Adrenal gland (tissue), 9 donors: ENCODE measurements at regions not wholly inside any gene's neighbourhood (a gene's known extent, or its start where the extent isn't known, plus 50 kb on each side); places are given as distances from the start of the nearest gene placed in this dataset.
"Not testable (repeated sequence)": the region's sequence is repeated elsewhere in the genome, so short reads cannot be mapped to it uniquely, and the experiment has no call there.

Source experiments
- DNase-seq, 7 donors: peaks; one replicate each; pipeline ENCODE4 v3.0.0-alpha.2; 2019 to 2020
- H3K27ac ChIP-seq, 5 donors: fragments of 200-600 bp; sonication (generic) in 4 of 5; 1 replicate in 3 of 5; 2 replicates in 2 of 5; pipeline versions ENCODE4 v1.5.1 to v1.8.0; 2016 to 2020; ENCODE audit warnings: mild to moderate bottlenecking in 1 of 5
- H3K27me3 ChIP-seq: fragments of 200-600 bp; 2 replicates; pipeline ENCODE4 v1.8.0; 2021
- H3K36me3 ChIP-seq, 2 donors: fragments of 200-600 bp; replicated peaks in 1 of 2; 1 replicate in 1 of 2; 2 replicates in 1 of 2; pipeline versions ENCODE4 v1.5.1 to v1.8.0; 2018 to 2022
- H3K4me1 ChIP-seq, 2 donors: fragments of 200-600 bp; replicated peaks in 1 of 2; 1 replicate in 1 of 2; 2 replicates in 1 of 2; pipeline versions ENCODE4 v1.5.1 to v1.8.0; 2018 to 2021
- H3K4me3 ChIP-seq, 4 donors: fragments of 200-600 bp; sonication (generic) in 3 of 4; one replicate each; pipeline ENCODE4 v1.5.1; 2016 to 2018
- H3K9me3 ChIP-seq, 3 donors: fragments of 200-600 bp; sonication (generic) in 1 of 3; replicated peaks in 1 of 3; 1 replicate in 2 of 3; 2 replicates in 1 of 3; pipeline versions ENCODE4 v1.5.1 to v1.8.0; 2016 to 2021
- CTCF ChIP-seq, 6 experiments: fragments of 450-650 bp in 4 of 6; fragments of 200-600 bp in 2 of 6; sonication (generic) in 1 of 6; IDR thresholded peaks; 1 replicate in 5 of 6; 2 replicates in 1 of 6; pipeline versions ENCODE4 v1.5.1 to v1.8.0; 2016 to 2021; ENCODE audit warnings: antibody characterized with exemption in 6 of 6, mild to moderate bottlenecking in 2 of 6, moderate library complexity in 1 of 6
- POLR2A ChIP-seq, 2 donors: fragments of 450-650 bp; IDR thresholded peaks; one replicate each; pipeline ENCODE4 v1.6.1; 2017; ENCODE audit warnings: antibody characterized with exemption in 2 of 2, mild to moderate bottlenecking in 2 of 2, moderate library complexity in 1 of 2
- WGBS, 4 donors: extraction: QIAGEN DNeasy Blood & Tissue Kit in 2 of 4; methylation state at CpG; one replicate each; pipeline versions ENCODE4 v1.1.5 to v1.1.7; 2013 to 2017; 5-methylcytosine and 5-hydroxymethylcytosine counted together
- intact Hi-C, 2 donors: fragments of 100-400 bp; cut with DNase I; formaldehyde crosslinking; loops; one replicate each; pipeline versions ENCODE4 v1.14.1 to v1.15.0; 2022 to 2023
- donor health status: healthy with polysubstance abuse.
- donor health status: Bipolar disorder and iron deficiency.
- donor health status: DM: yes; HTN: yes; CAD: no.
- donor health status: DM: no; HTN: no; CAD: no.
- donor health status: DM: no; HTN: no; CAD: no.

GRCh38 chr15:20144333-20145036 is 397.1 kb downstream of the GOLGA6L6 start:
- H3K27me3 ChIP-seq, H3K27ac ChIP-seq, H3K9me3 ChIP-seq, H3K4me3 ChIP-seq, H3K4me1 ChIP-seq, DNase-seq, H3K36me3 ChIP-seq, intact Hi-C loops: not testable (repeated sequence)
- 91 to 100% (median 94%) methylated on average over 1 to 10 of the region's 14 CpGs; no CpG with 5 or more reads in 1 of the 4 donors for WGBS, 4 donors

GRCh38 chr15:20142906-20143305 is 398.7 kb downstream of the GOLGA6L6 start:
- H3K4me1 ChIP-seq, H3K4me3 ChIP-seq, H3K9me3 ChIP-seq, H3K36me3 ChIP-seq, H3K27me3 ChIP-seq, intact Hi-C loops, DNase-seq, H3K27ac ChIP-seq: not testable (repeated sequence)
- WGBS, 4 donors, result 43 to 83% (median 69%) methylated on average over 1 to 2 of the region's 3 CpGs; no CpG with 5 or more reads in 1 of the 4 donors

- WGBS, 4 donors, result 56 to 73% methylated on average over 1 of the region's 1 CpG; no CpG with 5 or more reads in 2 of the 4 donors
- H3K4me3 ChIP-seq, H3K27ac ChIP-seq, H3K4me1 ChIP-seq, DNase-seq, intact Hi-C loops, H3K36me3 ChIP-seq, H3K27me3 ChIP-seq, H3K9me3 ChIP-seq: not testable (repeated sequence)
Measured at GRCh38 chr15:20142410-20142809, 399.2 kb downstream of the GOLGA6L6 start.

GRCh38 chr15:20124668-20125067 is 416.9 kb downstream of the GOLGA6L6 start:
- intact Hi-C loops, H3K4me1 ChIP-seq, H3K4me3 ChIP-seq, H3K36me3 ChIP-seq, H3K27ac ChIP-seq, H3K9me3 ChIP-seq, DNase-seq, H3K27me3 ChIP-seq: not testable (repeated sequence)
- 41 to 69% (median 64%) methylated on average over 2 to 3 of the region's 4 CpGs for WGBS, 4 donors

GRCh38 chr15:20106026-20106425 is 435.6 kb downstream of the GOLGA6L6 start:
- no peaks in the 10 kb centered on the region for H3K27me3 ChIP-seq
- no peaks in the 10 kb centered on the region for H3K36me3 ChIP-seq
- H3K9me3 ChIP-seq, result no peaks in the 10 kb centered on the region
- no peaks in the 10 kb centered on the region for H3K4me1 ChIP-seq
- TF ChIP-seq POLR2A (IDR thresholded peaks at IDR 0.05) (no peak), CTCF (IDR thresholded peaks at IDR 0.05) (no peak)
- peak in 6 of 7 donors; percentile 0 to 50 (median 14) for DNase-seq
- WGBS, 4 donors, result 53 to 74% (median 66%) methylated on average over 1 to 2 of the region's 2 CpGs
- no peak overlapping the region for H3K4me3 ChIP-seq
- no peak overlapping the region for H3K27ac ChIP-seq
- intact Hi-C loops, result no loop called here

GRCh38 chr15:20105011-20105990 is 436.3 kb downstream of the GOLGA6L6 start:
- DNase-seq, result peak in 2 of 7 donors; percentile 5 to 42
- H3K4me1 ChIP-seq, H3K27me3 ChIP-seq, H3K4me3 ChIP-seq, intact Hi-C loops, H3K36me3 ChIP-seq, H3K9me3 ChIP-seq, H3K27ac ChIP-seq: not testable (repeated sequence)
- WGBS, 4 donors, result 67 to 92% (median 90%) methylated on average over 1 to 2 of the region's 3 CpGs; no CpG with 5 or more reads in 1 of the 4 donors

- H3K4me1 ChIP-seq, H3K27ac ChIP-seq, H3K9me3 ChIP-seq, H3K36me3 ChIP-seq, H3K4me3 ChIP-seq, H3K27me3 ChIP-seq, intact Hi-C loops: not testable (repeated sequence)
- DNase-seq, result peak in 6 of 7 donors; percentile 2 to 55 (median 13)
- 62 to 100% (median 76%) methylated on average over 1 to 5 of the region's 6 CpGs for WGBS, 4 donors
Measured at GRCh38 chr15:20104551-20104950, 437.0 kb downstream of the GOLGA6L6 start.

- H3K9me3 ChIP-seq, H3K4me3 ChIP-seq, H3K27ac ChIP-seq, H3K4me1 ChIP-seq, intact Hi-C loops, H3K27me3 ChIP-seq, H3K36me3 ChIP-seq: not testable (repeated sequence)
- 81 to 93% (median 86%) methylated on average over 4 to 5 of the region's 5 CpGs for WGBS, 4 donors
- peak in 5 of 7 donors; percentile 0 to 58 (median 18) for DNase-seq
Measured at GRCh38 chr15:20102862-20103261, 438.7 kb downstream of the GOLGA6L6 start.

- H3K27ac ChIP-seq, H3K4me1 ChIP-seq, H3K9me3 ChIP-seq, H3K4me3 ChIP-seq, intact Hi-C loops, H3K27me3 ChIP-seq, H3K36me3 ChIP-seq: not testable (repeated sequence)
- peak in 5 of 7 donors; percentile 0 to 67 (median 19) for DNase-seq
- WGBS, 4 donors, result 76 to 77% methylated on average over 1 of the region's 1 CpG; no CpG with 5 or more reads in 2 of the 4 donors
Measured at GRCh38 chr15:20102209-20102608, 439.4 kb downstream of the GOLGA6L6 start.
